GM12891 (cell line): ENCODE measurements at regions not wholly inside any gene's neighbourhood (a gene's known extent, or its start where the extent isn't known, plus 50 kb on each side); places are given as distances from the start of the nearest gene placed in this dataset.

Experiments used
- POLR2A ChIP-seq: IDR thresholded peaks from 2 replicates; pipeline ENCODE4 v1.6.1; 2011; ENCODE audit warnings: low read depth, low read length, control low read depth
- POLR2AphosphoS5 ChIP-seq: IDR thresholded peaks from 2 replicates; pipeline ENCODE4 v1.6.1; 2011; ENCODE audit warnings: low read depth, low read length, control low read depth
- POU2F2 ChIP-seq: IDR thresholded peaks from 2 replicates; pipeline ENCODE4 v1.6.1; 2011; ENCODE audit warnings: low read depth, mild to moderate bottlenecking, control low read depth, low read length, moderate library complexity

- no peak for TF ChIP-seq POU2F2
- no peak for TF ChIP-seq POLR2A
- TF ChIP-seq POLR2AphosphoS5, result no peak
Observed at GRCh38 chr1:242582669-242583068, 58.2 kb upstream of the PLD5 start.
